ENCODE measurements at regions not wholly inside any gene's neighbourhood (a gene's known extent, or its start where the extent isn't known, plus 50 kb on each side); places are given as distances from the start of the nearest gene placed in this dataset.

GRCh38 chr2:60148716-60149115, 404.7 kb downstream of the BCL11A start:
- DNase-seq, result no peak

- no peak for DNase-seq
Measured at GRCh38 chr2:60140185-60140584, 413.3 kb downstream of the BCL11A start.

GRCh38 chr2:60136913-60137312, 416.5 kb downstream of the BCL11A start:
- DNase-seq, result no peak

GRCh38 chr2:60127191-60127590, 426.3 kb downstream of the BCL11A start:
- DNase-seq, result no peak

- DNase-seq, result no peak
Measured at GRCh38 chr2:60125611-60126426, 427.6 kb downstream of the BCL11A start.

- no peak for DNase-seq
Measured at GRCh38 chr2:60119778-60120177, 433.7 kb downstream of the BCL11A start.

- DNase-seq, result no peak
Measured at GRCh38 chr2:60118917-60119316, 434.5 kb downstream of the BCL11A start.

GRCh38 chr2:60118061-60118460, 435.4 kb downstream of the BCL11A start:
- DNase-seq, result no peak

GRCh38 chr2:60116161-60116875, 437.1 kb downstream of the BCL11A start:
- DNase-seq, result no peak

- no peak for DNase-seq
Measured at GRCh38 chr2:60109744-60110143, 443.7 kb downstream of the BCL11A start.

- no peak for DNase-seq
Measured at GRCh38 chr2:60106836-60107529, 446.5 kb downstream of the BCL11A start.

- DNase-seq, result no peak
Measured at GRCh38 chr2:60105906-60106305, 447.5 kb downstream of the BCL11A start.

GRCh38 chr2:60104514-60105505, 448.6 kb downstream of the BCL11A start:
- no peak for DNase-seq

GRCh38 chr2:60100034-60100433, 453.4 kb downstream of the BCL11A start:
- DNase-seq, result no peak

GRCh38 chr2:60098996-60099395, 454.5 kb downstream of the BCL11A start:
- DNase-seq, result no peak

- no peak for DNase-seq
Measured at GRCh38 chr2:60097298-60097697, 456.2 kb downstream of the BCL11A start.

GRCh38 chr2:60096556-60096955, 456.9 kb downstream of the BCL11A start:
- no peak for DNase-seq

- no peak for DNase-seq
Measured at GRCh38 chr2:60095903-60096302, 457.6 kb downstream of the BCL11A start.

- DNase-seq, result no peak
Measured at GRCh38 chr2:60095202-60095815, 458.1 kb downstream of the BCL11A start.

- peak; percentile 52 for DNase-seq
Measured at GRCh38 chr2:60094450-60094929, 459.0 kb downstream of the BCL11A start.

GRCh38 chr2:60092781-60093180, 460.7 kb downstream of the BCL11A start:
- DNase-seq, result no peak

- no peak for DNase-seq
Measured at GRCh38 chr2:60091894-60092293, 461.6 kb downstream of the BCL11A start.

All from NCI-H146 (cell line).